Hepatic stellate cell (primary cell): ENCODE measurements at regions not wholly inside any gene's neighbourhood (a gene's known extent, or its start where the extent isn't known, plus 50 kb on each side); places are given as distances from the start of the nearest gene placed in this dataset.
"Not testable (repeated sequence)": the region's sequence is repeated elsewhere in the genome, so short reads cannot be mapped to it uniquely, and the experiment has no call there.

ENCODE experiments used
- DNase-seq: peaks from one replicate; pipeline ENCODE4 v3.0.0; 2011; ENCODE audit warnings: low spot score

DNA sequence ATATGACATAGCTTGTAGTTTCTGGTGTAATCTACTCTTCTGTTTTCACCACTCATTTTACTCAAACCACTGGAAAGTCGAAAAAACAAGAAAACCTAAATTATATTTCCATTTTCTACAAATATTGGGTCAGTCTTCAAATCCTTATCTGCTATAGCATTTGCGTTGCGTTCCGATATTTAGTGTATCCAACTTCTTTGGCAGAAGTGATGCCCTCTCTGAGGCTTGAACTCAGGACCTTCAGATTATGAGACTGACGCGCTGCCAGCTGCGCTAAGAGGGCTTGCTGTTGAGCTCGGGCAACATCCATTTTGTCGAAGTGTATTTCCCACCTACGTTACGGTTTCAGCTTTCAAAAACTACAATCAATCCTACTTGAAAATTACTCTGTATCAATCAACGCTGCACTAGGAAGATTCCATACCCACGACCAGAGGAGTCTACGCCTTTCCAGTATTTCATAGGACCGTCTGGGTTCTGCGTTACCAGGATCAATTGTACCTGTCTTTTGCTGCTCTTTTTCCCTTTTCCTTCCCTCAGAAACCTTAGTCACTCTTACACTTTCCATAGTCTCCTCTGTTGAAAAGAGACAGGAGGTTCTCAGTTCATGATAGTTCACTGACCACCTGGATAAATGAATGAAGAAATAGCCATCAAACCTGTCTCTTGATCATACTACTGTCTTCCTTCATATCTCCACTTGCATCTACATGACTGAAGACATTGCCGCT lies 140.5 kb upstream of the ZNF322 start:
- DNase-seq, result not testable (repeated sequence)

- DNase-seq, result not testable (repeated sequence)
These were observed 144.2 kb upstream of the ZNF322 start for GRCh38 chr6:26803762-26804161.

DNA sequence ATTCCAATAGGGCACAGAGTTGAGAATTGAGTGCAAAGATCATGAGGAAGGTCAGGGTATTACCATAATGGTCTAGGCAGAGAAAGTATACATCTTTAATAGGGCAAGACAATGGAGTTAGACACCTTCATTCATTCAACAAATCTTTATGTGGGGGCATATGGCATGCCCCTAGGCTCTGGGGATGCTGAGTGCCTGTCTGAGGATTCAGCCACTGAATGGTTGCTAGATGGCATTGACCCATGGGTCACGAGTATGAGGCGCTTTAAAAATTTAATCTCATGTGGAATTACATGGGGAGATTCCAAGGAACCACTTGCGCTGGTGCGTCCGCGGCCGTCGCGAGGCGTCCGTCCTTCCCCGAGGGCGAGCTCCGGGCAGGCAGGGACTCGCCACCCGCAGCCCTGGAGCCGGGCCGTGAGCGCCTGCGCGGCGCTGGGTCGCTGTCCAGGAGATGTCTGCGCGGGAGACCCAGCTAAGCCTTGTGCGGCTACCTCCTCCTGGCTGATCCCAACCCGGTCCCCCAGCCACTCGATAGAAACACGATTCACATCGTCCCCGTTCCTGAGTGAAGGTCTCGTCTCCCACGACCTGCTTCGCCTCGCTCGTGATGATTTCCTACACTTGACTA lies 152.1 kb upstream of the ZNF322 start:
- DNase-seq, result not testable (repeated sequence)

- DNase-seq, result not testable (repeated sequence)
These were observed 159.2 kb upstream of the ZNF322 start for GRCh38 chr6:26818640-26819225.

- not testable (repeated sequence) for DNase-seq
These were observed 168.4 kb upstream of the ZNF322 start for GRCh38 chr6:26827965-26828364.

GRCh38 chr6:26829480-26829879 lies 169.9 kb upstream of the ZNF322 start:
- not testable (repeated sequence) for DNase-seq

- DNase-seq, result not testable (repeated sequence)
These were observed 171.4 kb upstream of the ZNF322 start for GRCh38 chr6:26830992-26831391.

DNA sequence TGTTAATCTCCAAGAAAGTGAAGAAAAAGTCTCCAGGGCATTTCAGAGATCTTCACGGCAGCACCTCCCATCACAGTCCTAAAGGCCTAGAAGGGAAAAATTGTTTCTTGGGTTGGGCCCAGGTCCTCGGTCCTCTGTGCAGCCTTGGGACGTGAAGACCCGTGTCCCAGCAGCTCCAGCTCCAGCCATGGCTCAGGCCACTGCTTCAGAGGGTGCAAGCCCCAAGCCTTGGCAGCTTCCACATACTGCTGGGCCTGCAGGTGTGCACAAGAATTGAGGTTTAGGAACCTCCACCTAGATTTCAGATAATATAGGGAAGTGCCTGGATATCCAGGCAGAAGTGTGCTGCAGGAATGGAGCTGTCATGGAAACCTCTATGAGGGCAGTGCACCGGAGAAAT lies 176.2 kb upstream of the ZNF322 start:
- not testable (repeated sequence) for DNase-seq

DNA sequence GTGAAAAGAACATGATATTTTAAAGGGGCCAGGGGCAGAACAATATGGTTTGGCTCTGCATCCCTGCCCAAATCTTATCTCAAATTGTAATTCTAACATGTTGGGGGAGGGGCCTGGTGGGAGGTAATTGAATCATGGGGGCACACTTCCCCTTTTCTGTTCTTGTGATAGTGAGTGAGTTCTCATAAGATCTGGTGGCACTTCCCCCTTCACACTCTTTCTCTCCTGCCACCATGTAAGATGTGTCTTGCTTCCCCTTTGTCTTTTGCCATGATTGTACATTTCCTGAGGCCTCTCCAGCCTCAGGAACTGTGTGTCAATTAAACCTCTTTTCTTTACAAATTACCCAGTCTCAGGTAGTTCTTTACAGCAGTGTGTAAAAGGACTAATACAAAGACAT lies 177.1 kb upstream of the ZNF322 start:
- DNase-seq, result not testable (repeated sequence)

DNA sequence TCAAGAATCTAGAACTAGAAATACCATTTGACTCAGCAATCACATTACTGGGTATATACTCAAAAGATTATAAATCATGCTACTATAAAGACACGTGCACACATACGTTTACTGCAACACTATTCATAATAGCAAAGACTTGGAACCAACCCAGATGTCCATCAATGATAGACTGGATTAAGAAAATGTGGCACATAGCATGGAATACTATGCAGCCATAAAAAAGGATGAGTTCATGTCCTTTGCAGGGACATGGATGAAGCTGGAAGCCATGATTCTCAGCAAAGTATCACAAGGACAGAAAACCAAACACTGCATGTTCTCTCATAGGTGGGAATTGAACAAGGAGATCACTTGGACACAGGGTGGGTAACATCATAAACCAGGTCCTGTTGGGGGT lies 185.3 kb upstream of the ZNF322 start:
- DNase-seq, result not testable (repeated sequence)

- not testable (repeated sequence) for DNase-seq
These were observed 197.7 kb upstream of the ZNF322 start for GRCh38 chr6:26857289-26857688.

GRCh38 chr6:26859067-26859770 lies 199.7 kb upstream of the ZNF322 start:
- not testable (repeated sequence) for DNase-seq

DNA sequence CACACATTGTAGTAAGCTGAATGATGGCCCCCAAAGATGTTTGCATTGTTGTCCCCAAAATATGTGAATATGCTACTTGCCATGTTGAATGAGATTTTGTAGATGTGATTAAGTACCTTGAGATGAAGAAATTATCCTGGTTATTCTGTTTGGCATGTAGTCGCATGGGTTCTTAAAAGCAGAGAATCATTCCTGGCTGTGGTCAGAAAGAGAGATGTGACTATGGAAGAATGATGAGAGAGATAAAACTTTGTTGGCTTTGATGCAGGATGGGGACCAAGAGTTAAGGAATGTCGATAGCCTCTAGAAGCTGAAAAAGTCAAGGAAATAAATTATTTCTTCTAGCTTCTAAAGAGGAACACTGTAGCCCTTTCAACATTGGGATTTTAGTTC lies 200.2 kb upstream of the ZNF322 start:
- not testable (repeated sequence) for DNase-seq

GRCh38 chr6:26861913-26862312 lies 202.4 kb upstream of the ZNF322 start:
- DNase-seq, result not testable (repeated sequence)

- DNase-seq, result not testable (repeated sequence)
These were observed 204.1 kb upstream of the ZNF322 start for GRCh38 chr6:26863641-26864040.

DNA sequence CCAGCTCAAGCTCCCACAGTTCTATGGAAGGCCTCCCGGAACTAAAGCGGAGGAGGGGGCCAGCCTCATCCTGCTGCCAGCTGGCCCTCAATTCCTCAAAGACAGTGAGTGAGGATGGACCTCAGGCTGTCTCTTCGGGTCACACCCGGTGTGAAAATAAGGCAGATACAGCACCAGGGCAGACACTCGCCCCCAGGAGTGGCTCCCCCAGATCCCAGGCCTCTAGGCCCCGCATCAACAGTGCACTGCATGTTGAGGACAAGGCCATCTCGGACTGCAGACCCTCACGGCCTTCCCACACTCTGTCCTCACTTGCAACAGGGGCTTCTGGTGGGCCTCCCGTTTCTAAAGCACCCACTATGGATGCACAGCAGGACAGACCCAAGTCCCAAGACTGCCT lies 239.2 kb upstream of the ZNF322 start:
- not testable (repeated sequence) for DNase-seq

- not testable (repeated sequence) for DNase-seq
These were observed 264.7 kb upstream of the ZNF322 start for GRCh38 chr6:26924206-26924605.

GRCh38 chr6:26928190-26928589 lies 268.6 kb upstream of the ZNF322 start:
- DNase-seq, result not testable (repeated sequence)

DNA sequence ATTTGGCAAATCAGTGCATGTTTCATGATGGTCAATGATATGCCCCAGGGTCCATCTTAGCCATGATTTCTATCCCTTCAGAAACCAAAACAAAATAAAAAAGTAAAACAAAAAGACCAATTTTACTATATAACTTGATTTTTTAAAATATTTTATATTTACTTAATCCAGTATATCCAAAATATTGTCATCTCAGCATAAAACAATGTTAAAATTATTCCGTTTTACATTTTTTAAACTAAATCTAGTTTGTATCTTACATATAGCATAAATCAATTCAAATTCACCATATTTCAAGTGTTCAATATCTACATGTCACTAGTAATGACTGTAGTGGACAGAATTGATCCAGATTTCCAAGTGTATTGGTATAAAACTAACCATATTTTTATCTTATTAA lies 277.7 kb upstream of the ZNF322 start:
- not testable (repeated sequence) for DNase-seq

- not testable (repeated sequence) for DNase-seq
These were observed 291.7 kb upstream of the ZNF322 start for GRCh38 chr6:26951211-26951610.

GRCh38 chr6:26956078-26956600 lies 291.4 kb upstream of the PRSS16 start:
- DNase-seq, result not testable (repeated sequence)

DNA sequence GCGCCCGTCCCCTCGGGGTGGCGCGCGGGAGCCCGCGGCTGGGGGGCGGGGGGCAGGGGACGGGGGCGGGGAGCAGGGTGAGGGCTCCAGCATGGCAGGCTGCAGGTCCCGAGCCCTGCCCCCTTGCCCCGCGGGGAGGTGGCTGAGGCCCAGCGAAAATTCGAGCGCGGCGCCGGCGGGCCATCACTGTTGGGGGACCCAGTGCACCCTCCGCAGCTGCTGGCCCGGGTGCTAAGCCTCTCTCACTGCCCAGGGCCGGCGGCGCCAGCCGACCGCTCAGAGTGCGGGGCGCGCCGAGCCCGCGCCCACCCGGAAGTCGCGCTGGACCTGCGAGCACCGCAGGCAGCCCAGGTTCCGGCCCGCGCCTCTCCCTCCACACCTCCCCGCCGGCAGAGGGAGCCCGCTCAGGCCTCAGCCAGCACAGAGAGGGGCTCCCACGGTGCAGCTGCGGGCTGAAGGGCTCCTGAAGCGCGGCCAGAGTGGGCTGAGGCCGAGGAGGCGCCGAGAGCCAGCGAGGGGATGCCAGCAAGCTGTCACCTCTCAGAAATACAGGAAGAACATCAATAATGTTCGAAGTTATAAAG lies 290.8 kb upstream of the PRSS16 start:
- DNase-seq, result not testable (repeated sequence)
